Neural crest cell (in vitro differentiated cells): ENCODE measurements at regions not wholly inside any gene's neighbourhood (a gene's known extent, or its start where the extent isn't known, plus 50 kb on each side); places are given as distances from the start of the nearest gene placed in this dataset.

ENCODE experiments used
- DNase-seq: peaks from one replicate; pipeline ENCODE4 v3.0.0; 2021; ENCODE audit warnings: low read depth, mixed read lengths, low spot score
- H3K27ac Mint-ChIP-seq: one replicate; pipeline ENCODE4 v1.8.0; 2021; ENCODE audit warnings: mild to moderate bottlenecking, mixed read lengths; ENCODE audit not compliant: unreplicated experiment
- H3K27me3 Mint-ChIP-seq: 2 replicates; pipeline ENCODE4 v1.8.0; 2021; ENCODE audit warnings: low read depth, mild to moderate bottlenecking, mixed read lengths
- H3K36me3 Mint-ChIP-seq: 2 replicates; pipeline ENCODE4 v1.8.0; 2021; ENCODE audit warnings: low read depth, mild to moderate bottlenecking, mixed read lengths
- H3K4me1 Mint-ChIP-seq: 2 replicates; pipeline ENCODE4 v1.8.0; 2021; ENCODE audit warnings: mixed read lengths
- H3K4me3 Mint-ChIP-seq: one replicate; pipeline ENCODE4 v1.8.0; 2021; ENCODE audit warnings: mild to moderate bottlenecking, mixed read lengths
- H3K9me3 Mint-ChIP-seq: 2 replicates; pipeline ENCODE4 v1.8.0; 2021; ENCODE audit warnings: mixed read lengths
- CTCF ChIP-seq: fragments of 200-600 bp; sonication (generic); conservative IDR thresholded peaks from 2 replicates; pipeline ENCODE4 v1.5.0; 2021; ENCODE audit warnings: antibody characterized with exemption, mild to moderate bottlenecking

- no peak for DNase-seq
- H3K9me3 Mint-ChIP-seq, result no peaks in the 10 kb centered on the region
- no peaks in the 10 kb centered on the region for H3K4me1 Mint-ChIP-seq
- no peaks in the 10 kb centered on the region for H3K36me3 Mint-ChIP-seq
- H3K27me3 Mint-ChIP-seq, result no peaks in the 10 kb centered on the region
- no peak for TF ChIP-seq CTCF
- no peak overlapping the region for H3K4me3 Mint-ChIP-seq
- no peak overlapping the region for H3K27ac Mint-ChIP-seq
Observed at GRCh38 chr5:17089001-17089400, 128.4 kb upstream of the BASP1 start.

GRCh38 chr5:17089690-17090089, 127.7 kb upstream of the BASP1 start:
- no peak overlapping the region for H3K4me3 Mint-ChIP-seq
- H3K27ac Mint-ChIP-seq, result no peak overlapping the region
- H3K27me3 Mint-ChIP-seq, result no peaks in the 10 kb centered on the region
- no peak for DNase-seq
- TF ChIP-seq CTCF, result no peak
- no peaks in the 10 kb centered on the region for H3K9me3 Mint-ChIP-seq
- H3K4me1 Mint-ChIP-seq, result no peaks in the 10 kb centered on the region
- H3K36me3 Mint-ChIP-seq, result no peaks in the 10 kb centered on the region

GRCh38 chr5:17090839-17091238, 126.6 kb upstream of the BASP1 start:
- no peak for DNase-seq
- peaks cover 6% of the 10 kb centered on the region for H3K4me1 Mint-ChIP-seq
- no peaks in the 10 kb centered on the region for H3K9me3 Mint-ChIP-seq
- no peaks in the 10 kb centered on the region for H3K36me3 Mint-ChIP-seq
- H3K27ac Mint-ChIP-seq, result no peak overlapping the region
- no peaks in the 10 kb centered on the region for H3K27me3 Mint-ChIP-seq
- H3K4me3 Mint-ChIP-seq, result no peak overlapping the region
- TF ChIP-seq CTCF, result no peak

GRCh38 chr5:17094830-17095229, 122.6 kb upstream of the BASP1 start:
- H3K9me3 Mint-ChIP-seq, result no peaks in the 10 kb centered on the region
- no peak overlapping the region for H3K27ac Mint-ChIP-seq
- no peaks in the 10 kb centered on the region for H3K27me3 Mint-ChIP-seq
- peaks cover 14% of the 10 kb centered on the region for H3K4me1 Mint-ChIP-seq
- no peak for TF ChIP-seq CTCF
- no peak for DNase-seq
- H3K36me3 Mint-ChIP-seq, result no peaks in the 10 kb centered on the region
- no peak overlapping the region for H3K4me3 Mint-ChIP-seq

- peak overlapping the region; percentile 18 for H3K4me3 Mint-ChIP-seq
Observed at GRCh38 chr5:17096952-17097695, 120.3 kb upstream of the BASP1 start.

More at GRCh38 chr5:17096952-17097695, 120.3 kb upstream of the BASP1 start:
- H3K36me3 Mint-ChIP-seq, result no peaks in the 10 kb centered on the region
- peak; percentile 8 for DNase-seq
- H3K9me3 Mint-ChIP-seq, result no peaks in the 10 kb centered on the region
- H3K4me1 Mint-ChIP-seq, result peaks cover 14% of the 10 kb centered on the region
- H3K27me3 Mint-ChIP-seq, result no peaks in the 10 kb centered on the region
- peak overlapping the region; percentile 88 for H3K27ac Mint-ChIP-seq
- TF ChIP-seq CTCF, result no peak
